ENCODE measurements at regions not wholly inside any gene's neighbourhood (a gene's known extent, or its start where the extent isn't known, plus 50 kb on each side); places are given as distances from the start of the nearest gene placed in this dataset.

- Histone ChIP-seq H3K4me3 (no peak overlapping the region), H3K27me3 (no peaks in the 10 kb centered on the region), H3K36me3 (no peaks in the 10 kb centered on the region), H3K9me3 (peaks cover 0 to 6% (median 0%) of the 10 kb centered on the region in 12 donors), H3K4me1 (no peaks in the 10 kb centered on the region), H3K27ac (no peak overlapping the region)
- intact Hi-C loops (cut with DNase I), result no loop called here
- DNase-seq (no peak), ATAC-seq (no peak)
- TF ChIP-seq CTCF (IDR thresholded peaks at IDR 0.05), result no peak
- TF ChIP-seq POLR2A (IDR thresholded peaks at IDR 0.05), result no peak
- WGBS, 4 donors, result 79 to 90% (median 86%) methylated on average over 2 of the region's 2 CpGs
Observed at GRCh38 chr18:37902344-37902743, 336.7 kb upstream of the CELF4 start.

GRCh38 chr18:37900326-37900725 is 334.7 kb upstream of the CELF4 start:
- Histone ChIP-seq H3K36me3 (no peaks in the 10 kb centered on the region), H3K4me3 (no peak overlapping the region), H3K27me3 (no peaks in the 10 kb centered on the region), H3K4me1 (no peaks in the 10 kb centered on the region), H3K27ac (no peak overlapping the region), H3K9me3 (peaks cover 0 to 6% (median 0%) of the 10 kb centered on the region in 12 donors)
- DNase-seq (no peak), ATAC-seq (no peak)
- 42 to 61% (median 51%) methylated on average over 2 of the region's 2 CpGs for WGBS, 4 donors
- intact Hi-C loops (cut with DNase I), result no loop called here
- TF ChIP-seq CTCF (IDR thresholded peaks at IDR 0.05) (no peak), POLR2A (IDR thresholded peaks at IDR 0.05) (no peak)

- no peaks in the 10 kb centered on the region for H3K9me3 ChIP-seq
- no peaks in the 10 kb centered on the region for H3K4me1 ChIP-seq
- H3K27ac ChIP-seq, result no peak overlapping the region
- DNase-seq, result no peak
- H3K27me3 ChIP-seq, result no peaks in the 10 kb centered on the region
- no peak for ATAC-seq
- WGBS, 4 donors, result 70 to 77% (median 72%) methylated on average over 5 of the region's 5 CpGs
- H3K36me3 ChIP-seq, result no peaks in the 10 kb centered on the region
- intact Hi-C loops (cut with DNase I), result no loop called here
- no peak overlapping the region for H3K4me3 ChIP-seq
- no peak for TF ChIP-seq POLR2A (IDR thresholded peaks at IDR 0.05)
- TF ChIP-seq CTCF (IDR thresholded peaks at IDR 0.05), result no peak
Observed at GRCh38 chr18:37889963-37890362, 324.4 kb upstream of the CELF4 start.

- Histone ChIP-seq H3K4me1 (no peaks in the 10 kb centered on the region), H3K27me3 (no peaks in the 10 kb centered on the region), H3K9me3 (peaks cover 0 to 15% (median 0%) of the 10 kb centered on the region in 12 donors), H3K4me3 (no peak overlapping the region), H3K27ac (no peak overlapping the region), H3K36me3 (no peaks in the 10 kb centered on the region)
- intact Hi-C loops (cut with DNase I), result no loop called here
- 65 to 81% (median 71%) methylated on average over 1 of the region's 1 CpG for WGBS, 4 donors
- DNase-seq (no peak), ATAC-seq (no peak)
- TF ChIP-seq CTCF (IDR thresholded peaks at IDR 0.05), result no peak
- TF ChIP-seq POLR2A (IDR thresholded peaks at IDR 0.05), result no peak
Observed at GRCh38 chr18:37874721-37875120, 309.1 kb upstream of the CELF4 start.
